Urinary bladder (tissue), 3 donors: ENCODE measurements at regions not wholly inside any gene's neighbourhood (a gene's known extent, or its start where the extent isn't known, plus 50 kb on each side); places are given as distances from the start of the nearest gene placed in this dataset.

ENCODE experiments used
- DNase-seq: peaks from one replicate; pipeline ENCODE4 v3.0.0-alpha.2; 2015; ENCODE audit errors: extremely low spot score
- H3K27ac ChIP-seq: one replicate; pipeline ENCODE4 v1.5.1; 2013; ENCODE audit warnings: low read depth, mild to moderate bottlenecking, moderate library complexity
- H3K36me3 ChIP-seq: one replicate; pipeline ENCODE4 v1.6.1; 2013; ENCODE audit warnings: mild to moderate bottlenecking, moderate library complexity; ENCODE audit not compliant: insufficient read depth
- H3K4me1 ChIP-seq: one replicate; pipeline ENCODE4 v1.6.1; 2013; ENCODE audit warnings: mild to moderate bottlenecking, moderate library complexity; ENCODE audit not compliant: insufficient read depth
- H3K4me3 ChIP-seq: one replicate; pipeline ENCODE4 v1.5.1; 2013; ENCODE audit warnings: low read depth, low read length
- WGBS: extraction: QIAGEN DNeasy Blood & Tissue Kit; methylation state at CpG from one replicate; pipeline ENCODE4 v1.1.7; 2013; 5-methylcytosine and 5-hydroxymethylcytosine counted together
- donor health status: healthy with polysubstance abuse.
- donor health status: healthy.

DNA sequence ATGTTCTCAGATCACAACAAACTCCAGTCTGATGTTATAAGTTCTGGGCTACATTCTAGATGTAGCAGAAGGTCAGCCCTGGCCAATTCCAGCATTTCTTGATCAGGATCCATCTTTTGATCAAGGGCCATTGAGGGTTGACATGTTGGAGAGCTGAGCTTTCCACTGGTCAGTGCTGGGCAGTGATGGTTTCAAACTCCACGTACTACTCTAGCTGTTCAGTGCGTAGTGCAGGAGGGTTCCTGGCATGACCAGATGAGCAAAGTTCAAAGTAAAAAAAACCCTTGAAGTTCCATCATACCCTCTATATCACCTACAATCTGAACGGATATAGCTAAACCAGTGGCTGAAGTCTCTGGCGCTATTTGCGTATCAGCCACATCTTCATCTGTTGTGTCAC is 210.4 kb upstream of the OSR1 start:
- 90% methylated on average over 5 of the region's 5 CpGs for WGBS

DNA sequence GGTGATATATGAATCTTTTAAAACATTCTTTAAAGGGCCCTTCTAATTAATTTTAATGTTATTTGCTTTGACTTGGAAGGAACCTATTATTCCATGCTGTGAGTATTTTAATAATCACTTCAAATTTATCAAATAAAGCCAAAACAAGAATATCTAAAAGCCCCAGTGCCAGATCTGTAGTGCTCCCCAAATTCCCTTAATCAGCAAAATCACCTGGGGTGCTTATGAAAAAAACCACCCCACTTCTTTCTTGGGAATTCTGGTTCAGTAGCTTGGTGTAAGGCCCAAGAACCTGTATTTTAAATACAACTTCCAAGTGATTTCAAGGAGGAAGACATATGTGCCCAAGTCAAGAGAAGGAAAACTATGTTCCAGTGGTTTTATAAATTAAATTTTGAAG is 202.4 kb upstream of the OSR1 start:
- Histone ChIP-seq H3K4me3 (no peak overlapping the region), H3K36me3 (no peaks in the 10 kb centered on the region), H3K4me1 (no peaks in the 10 kb centered on the region), H3K27ac (no peak overlapping the region)
- no peak for DNase-seq

More for the DNA sequence above, 210.4 kb upstream of the OSR1 start:
- no peaks in the 10 kb centered on the region for H3K36me3 ChIP-seq
- no peaks in the 10 kb centered on the region for H3K4me1 ChIP-seq
- no peak overlapping the region for H3K27ac ChIP-seq
- no peak for DNase-seq
- H3K4me3 ChIP-seq: no peak overlapping the region

DNA sequence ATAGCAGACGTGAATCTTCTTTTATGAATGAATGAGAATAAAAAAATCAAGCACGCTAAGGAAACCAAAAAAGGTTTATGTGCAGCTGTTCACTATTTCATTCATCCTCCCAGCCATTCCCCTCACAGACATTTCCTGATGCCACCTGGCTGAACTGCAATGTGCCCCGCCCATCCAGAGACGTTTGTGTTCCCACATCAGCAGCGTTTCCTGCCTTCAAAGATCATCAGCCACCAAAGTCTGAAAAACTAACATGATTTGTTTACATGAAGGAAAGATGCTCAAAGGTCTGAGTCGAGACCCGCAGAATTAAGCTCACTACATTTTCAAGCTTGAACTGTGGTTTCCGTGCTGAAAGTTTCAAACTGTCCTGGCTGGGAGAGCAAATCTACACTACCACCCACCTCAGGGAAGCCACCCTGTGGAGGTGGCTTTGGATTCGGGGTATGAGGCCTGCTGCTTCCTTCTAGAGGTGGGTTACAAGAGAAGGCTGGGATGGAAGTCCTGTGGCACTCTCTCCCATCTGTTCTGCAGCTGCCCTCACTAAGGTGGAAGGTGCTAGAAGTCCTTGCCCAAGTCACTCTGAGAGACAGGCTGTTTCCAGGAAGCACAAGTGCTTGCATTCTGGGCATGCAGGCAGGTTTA is 201.3 kb upstream of the OSR1 start:
- DNase-seq: no peak
- Histone ChIP-seq H3K27ac (no peak overlapping the region), H3K4me1 (no peaks in the 10 kb centered on the region), H3K4me3 (no peak overlapping the region), H3K36me3 (no peaks in the 10 kb centered on the region)
- WGBS: 53% methylated on average over 9 of the region's 9 CpGs

DNA sequence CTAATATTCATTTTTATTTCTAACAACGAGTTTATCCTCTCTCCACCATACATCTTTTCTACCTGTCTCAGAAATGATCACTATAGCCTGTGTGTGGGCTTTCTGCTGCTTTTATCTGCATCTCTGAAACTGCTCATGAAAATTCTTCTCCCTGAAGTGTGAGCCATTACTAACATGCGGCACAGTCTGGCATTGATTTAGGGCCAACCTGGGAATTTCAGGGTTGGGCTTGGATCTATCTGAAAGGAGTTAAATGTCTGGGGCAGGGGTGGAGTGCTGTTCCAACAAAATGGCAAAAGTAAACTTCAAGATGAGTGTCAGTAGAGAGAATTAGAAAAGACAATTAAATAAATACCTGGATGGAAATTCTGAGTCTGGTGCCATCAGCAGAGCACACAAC is 198.2 kb upstream of the OSR1 start:
- 78% methylated on average over 2 of the region's 2 CpGs for WGBS
- Histone ChIP-seq H3K4me1 (no peaks in the 10 kb centered on the region), H3K4me3 (no peak overlapping the region), H3K36me3 (no peaks in the 10 kb centered on the region), H3K27ac (no peak overlapping the region)
- no peak for DNase-seq

DNA sequence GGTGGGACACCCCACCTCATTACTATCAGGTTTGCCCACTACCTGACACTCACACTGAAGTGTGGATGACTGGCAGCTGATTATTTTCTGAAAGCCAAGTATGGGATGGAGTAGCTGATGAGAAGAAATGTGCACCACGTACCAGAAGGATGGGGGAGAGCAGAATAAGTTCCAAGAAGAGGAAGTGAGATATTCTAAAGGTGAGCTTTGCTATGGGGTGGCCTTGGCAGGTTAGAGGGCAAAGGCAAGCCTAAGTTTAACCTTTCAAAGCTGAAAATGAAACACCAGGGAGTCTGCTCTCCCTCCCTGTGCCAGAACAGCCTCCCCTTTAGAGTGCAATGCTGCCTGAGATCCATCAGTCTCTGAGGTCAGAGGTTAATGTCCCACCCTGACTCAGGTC is 196.1 kb upstream of the OSR1 start:
- no peak overlapping the region for H3K4me3 ChIP-seq
- no peak for DNase-seq
- H3K36me3 ChIP-seq: no peaks in the 10 kb centered on the region
- no peaks in the 10 kb centered on the region for H3K4me1 ChIP-seq
- H3K27ac ChIP-seq: no peak overlapping the region
- 87% methylated on average over 1 of the region's 1 CpG for WGBS

DNA sequence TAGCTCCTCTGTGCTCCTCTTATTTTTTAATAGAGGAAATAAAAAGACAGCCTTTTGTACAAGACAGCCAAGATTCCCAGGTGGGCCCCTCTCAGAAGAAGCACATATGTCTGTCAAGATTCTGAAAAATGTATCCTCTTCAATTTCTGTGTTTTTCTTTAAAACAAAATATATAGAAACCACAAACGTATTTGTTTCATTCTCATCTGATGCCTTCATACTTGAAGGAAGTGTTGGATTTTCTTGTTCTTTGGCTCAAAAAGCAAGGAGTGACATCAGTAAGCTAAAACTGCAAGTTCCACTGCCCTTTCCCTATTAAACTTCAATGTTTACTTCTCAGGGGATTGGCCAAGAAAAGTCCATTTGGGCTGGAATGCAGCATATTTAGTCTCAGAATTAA is 193.8 kb upstream of the OSR1 start:
- no peaks in the 10 kb centered on the region for H3K36me3 ChIP-seq
- H3K27ac ChIP-seq: no peak overlapping the region
- H3K4me3 ChIP-seq: no peak overlapping the region
- 50% methylated on average over 1 of the region's 1 CpG for WGBS
- DNase-seq: no peak
- no peaks in the 10 kb centered on the region for H3K4me1 ChIP-seq

DNA sequence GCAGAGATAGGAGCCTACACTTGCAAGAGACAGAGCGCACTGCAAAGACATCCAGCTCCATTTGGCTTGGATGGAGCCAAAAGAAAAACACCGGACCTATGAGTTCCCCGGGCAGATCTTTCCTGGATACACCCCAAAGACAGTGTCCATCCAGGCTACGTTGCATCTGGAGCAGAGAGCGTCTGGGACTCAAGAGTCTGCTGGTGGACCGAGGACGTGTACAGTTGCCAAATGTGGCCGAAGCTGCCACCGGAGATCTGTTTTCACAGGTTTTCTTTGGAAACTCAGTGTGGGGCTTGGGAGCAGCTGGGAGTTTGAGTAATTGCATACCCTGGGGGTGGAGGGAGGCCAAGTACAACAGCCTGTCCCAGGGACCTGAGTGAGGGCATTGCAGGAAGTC is 192.3 kb upstream of the OSR1 start:
- no peak overlapping the region for H3K27ac ChIP-seq
- WGBS: 88% methylated on average over 9 of the region's 9 CpGs
- H3K4me1 ChIP-seq: no peaks in the 10 kb centered on the region
- H3K36me3 ChIP-seq: no peaks in the 10 kb centered on the region
- DNase-seq: no peak
- H3K4me3 ChIP-seq: no peak overlapping the region

DNA sequence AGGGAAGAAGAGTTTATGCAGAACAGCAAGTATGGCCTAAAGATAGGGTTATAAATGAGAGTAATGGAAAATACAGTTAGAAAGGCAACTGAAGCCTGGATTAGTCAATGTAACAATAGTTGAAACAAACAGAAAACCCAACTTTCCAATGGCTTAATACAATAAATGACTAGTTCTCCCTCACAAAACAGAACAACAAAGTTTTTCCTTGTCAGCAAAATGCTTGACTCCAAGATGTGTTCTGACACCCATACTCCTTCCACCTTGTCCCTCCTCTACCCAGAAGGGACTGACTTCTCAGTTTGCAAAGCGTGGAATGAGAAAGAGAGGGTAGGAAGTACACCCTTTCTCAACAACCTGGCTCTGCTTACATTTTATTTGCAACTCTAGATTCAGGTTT is 191.4 kb upstream of the OSR1 start:
- Histone ChIP-seq H3K4me1 (no peaks in the 10 kb centered on the region), H3K27ac (no peak overlapping the region), H3K4me3 (no peak overlapping the region), H3K36me3 (no peaks in the 10 kb centered on the region)
- DNase-seq: no peak
- WGBS: 94% methylated on average over 1 of the region's 1 CpG

DNA sequence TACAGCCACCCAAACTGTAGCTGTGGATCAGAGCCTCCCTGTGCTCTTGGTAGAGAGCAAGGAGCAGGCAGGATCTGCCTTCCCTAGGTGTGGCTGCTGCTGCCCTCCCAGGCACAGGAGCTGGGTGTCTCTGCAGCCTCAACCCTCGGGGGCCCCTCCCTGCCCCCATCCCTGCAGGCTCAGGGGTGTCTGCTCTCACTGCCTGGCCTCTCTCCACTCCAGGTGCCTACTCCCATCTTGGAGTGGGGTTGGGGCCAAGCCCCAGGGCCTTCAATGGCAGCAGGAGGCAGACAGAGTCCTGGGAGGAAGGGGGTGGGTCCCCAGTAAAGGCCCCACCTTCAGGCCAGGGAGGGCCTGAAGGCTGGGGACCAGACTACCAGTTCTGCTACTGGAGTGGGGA is 189.7 kb upstream of the OSR1 start:
- H3K4me3 ChIP-seq: no peak overlapping the region
- no peak overlapping the region for H3K27ac ChIP-seq
- 78% methylated on average over 1 of the region's 1 CpG for WGBS
- no peak for DNase-seq
- no peaks in the 10 kb centered on the region for H3K4me1 ChIP-seq
- H3K36me3 ChIP-seq: no peaks in the 10 kb centered on the region

DNA sequence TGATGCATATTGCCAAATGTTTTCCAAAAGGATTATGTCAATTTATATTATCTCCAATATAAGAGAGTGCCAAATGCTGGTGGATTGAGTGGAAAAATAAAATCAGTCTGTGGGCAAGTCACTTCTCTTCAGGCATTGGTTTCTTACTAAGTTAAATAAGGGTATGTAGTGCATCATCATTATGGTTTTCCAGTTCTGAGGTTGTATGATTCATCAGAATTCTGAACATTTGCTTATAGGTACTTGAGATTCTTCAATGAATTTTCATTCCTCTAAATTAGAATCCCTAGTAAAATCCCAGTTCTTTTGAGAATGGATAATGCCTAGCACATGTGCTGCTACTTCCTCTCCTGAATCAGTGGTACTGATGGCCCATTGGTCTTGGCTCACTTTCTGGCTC is 188.9 kb upstream of the OSR1 start:
- no peaks in the 10 kb centered on the region for H3K36me3 ChIP-seq
- DNase-seq: no peak

DNA sequence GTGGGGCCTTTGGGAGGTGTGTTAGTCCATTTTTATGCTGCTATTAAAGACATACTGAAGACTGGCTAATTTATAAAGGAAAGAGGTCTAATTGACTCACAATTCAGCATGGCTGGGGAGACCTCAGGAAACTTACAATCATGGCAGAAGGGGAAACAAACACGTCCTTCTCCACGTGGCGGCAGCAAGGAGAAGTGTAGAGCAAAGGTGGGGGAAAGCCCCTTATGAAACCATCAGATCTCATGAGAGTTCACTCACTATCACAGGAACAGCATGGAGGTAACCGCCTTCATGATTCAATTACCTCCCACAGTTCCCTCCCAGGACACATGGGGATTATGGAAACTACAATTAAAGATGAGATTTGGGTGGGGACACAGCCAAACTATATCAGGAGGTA is 187.1 kb upstream of the OSR1 start:
- no peak overlapping the region for H3K27ac ChIP-seq
- H3K4me1 ChIP-seq: no peaks in the 10 kb centered on the region
- no peak overlapping the region for H3K4me3 ChIP-seq
- 93% methylated on average over 4 of the region's 4 CpGs for WGBS
- DNase-seq: no peak
- H3K36me3 ChIP-seq: no peaks in the 10 kb centered on the region

More for the DNA sequence above, 188.9 kb upstream of the OSR1 start:
- H3K4me1 ChIP-seq: no peaks in the 10 kb centered on the region
- no peak overlapping the region for H3K27ac ChIP-seq
- no peak overlapping the region for H3K4me3 ChIP-seq

DNA sequence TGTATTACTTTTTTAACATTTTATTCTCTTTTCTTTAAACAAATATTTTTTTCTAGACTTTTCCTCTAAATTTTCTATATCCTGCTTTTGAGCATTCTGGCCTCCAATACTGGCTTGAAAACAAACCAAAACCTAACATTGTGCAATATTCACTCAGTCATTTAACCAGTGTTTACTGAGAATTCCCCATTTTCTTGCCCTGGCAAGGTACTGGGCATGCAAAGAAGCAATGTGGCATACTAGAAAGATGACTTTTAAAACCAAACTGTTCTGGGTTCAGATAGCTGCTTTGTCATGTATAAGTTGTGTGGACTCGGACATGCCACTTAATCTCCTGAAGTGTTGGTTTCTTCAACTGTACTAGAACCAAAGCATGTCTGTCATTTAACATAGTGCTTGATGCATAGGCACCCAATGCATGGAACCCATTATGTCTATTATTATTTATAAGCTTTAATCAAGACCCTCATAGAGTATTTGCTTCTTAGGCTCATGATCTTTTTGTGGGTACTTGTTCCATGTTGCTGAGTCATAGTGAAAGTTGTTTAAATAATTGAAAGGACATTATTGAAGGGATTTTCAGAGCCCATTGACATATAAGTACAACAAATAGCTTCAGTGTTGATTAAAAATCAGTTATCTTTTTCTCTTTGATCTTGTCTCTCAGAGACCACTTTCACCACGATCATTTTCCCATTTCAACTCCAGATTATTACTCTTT is 185.4 kb upstream of the OSR1 start:
- WGBS: 94% methylated on average over 2 of the region's 2 CpGs
- Histone ChIP-seq H3K4me1 (no peaks in the 10 kb centered on the region), H3K27ac (no peak overlapping the region), H3K36me3 (no peaks in the 10 kb centered on the region), H3K4me3 (no peak overlapping the region)
- no peak for DNase-seq

DNA sequence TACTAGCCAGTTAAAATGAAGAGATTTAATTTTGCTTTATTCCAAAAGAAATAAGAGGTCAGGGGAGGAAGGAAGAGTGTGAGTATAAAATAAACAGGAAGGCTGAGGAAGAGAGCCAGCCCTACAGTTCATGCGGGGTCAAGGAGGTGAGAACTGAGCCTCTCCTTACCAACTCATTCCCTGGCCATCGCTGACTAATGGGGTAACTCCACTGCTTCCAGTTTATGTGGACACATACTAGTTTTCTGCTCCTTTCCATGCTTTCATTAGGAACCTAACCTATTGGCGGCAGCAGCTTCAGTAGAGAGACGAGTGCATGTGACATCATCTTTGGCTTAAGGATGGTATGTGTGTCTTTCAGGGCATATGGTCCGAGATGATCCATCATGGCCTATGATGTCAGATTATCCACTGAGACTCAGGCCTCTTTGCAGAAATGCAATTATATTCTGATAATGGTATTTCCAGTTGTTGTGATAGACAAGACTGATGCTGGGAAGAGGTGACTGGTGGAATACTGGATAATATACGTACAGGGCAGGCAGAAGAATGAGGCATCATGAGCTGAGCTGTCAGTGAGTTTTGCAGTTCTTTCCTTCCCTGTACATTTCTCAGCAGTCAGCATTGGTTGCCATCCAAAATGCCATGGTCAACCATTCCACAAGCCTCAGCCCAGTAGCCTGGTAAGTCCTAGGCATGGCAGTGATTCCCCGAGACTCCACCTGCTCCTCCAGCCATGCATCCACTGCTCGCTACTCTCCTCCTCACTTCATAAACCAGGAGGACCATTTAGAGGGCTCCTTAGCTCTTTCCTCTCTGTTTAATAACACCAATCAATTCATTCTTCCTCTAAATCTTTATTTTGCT is 184.6 kb upstream of the OSR1 start:
- no peak for DNase-seq
- Histone ChIP-seq H3K4me3 (no peak overlapping the region), H3K27ac (no peak overlapping the region), H3K4me1 (no peaks in the 10 kb centered on the region), H3K36me3 (no peaks in the 10 kb centered on the region)
- 87% methylated on average over 8 of the region's 8 CpGs for WGBS

DNA sequence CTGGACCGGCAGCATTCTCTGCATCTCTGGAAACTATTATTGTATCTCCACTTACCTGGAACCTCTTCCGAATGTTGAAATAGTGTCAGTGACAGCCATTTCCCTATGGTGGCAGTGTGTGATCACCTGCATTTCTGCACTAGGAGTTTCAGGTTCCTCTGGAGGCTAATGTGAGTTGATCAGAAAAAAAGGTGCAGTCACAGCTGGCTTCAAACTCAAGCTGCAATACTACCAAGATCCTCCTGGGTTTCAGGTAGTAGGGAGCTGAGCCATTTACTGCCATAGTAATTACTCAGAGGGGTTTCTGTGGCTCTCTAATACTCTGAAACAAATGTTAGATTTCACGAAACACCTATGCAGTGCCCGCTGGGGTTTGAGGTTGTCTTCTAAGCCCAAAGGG is 183.5 kb upstream of the OSR1 start:
- no peaks in the 10 kb centered on the region for H3K4me1 ChIP-seq
- DNase-seq: no peak
- no peak overlapping the region for H3K4me3 ChIP-seq
- no peaks in the 10 kb centered on the region for H3K36me3 ChIP-seq
- H3K27ac ChIP-seq: no peak overlapping the region
- 95% methylated on average over 4 of the region's 4 CpGs for WGBS
